Mesothelial cell of epicardium (in vitro differentiated cells): ENCODE measurements at regions not wholly inside any gene's neighbourhood (a gene's known extent, or its start where the extent isn't known, plus 50 kb on each side); places are given as distances from the start of the nearest gene placed in this dataset.
"Not testable (repeated sequence)": the region's sequence is repeated elsewhere in the genome, so short reads cannot be mapped to it uniquely, and the experiment has no call there.

Experiments
- DNase-seq, 2 experiments: peaks; one replicate each; pipeline ENCODE4 v3.0.0; 2021; ENCODE audit warnings: low spot score in 2 of 2; ENCODE audit not compliant: unreplicated experiment in 2 of 2
- H3K27ac Mint-ChIP-seq: 2 replicates; pipeline ENCODE4 v1.8.0; 2021; ENCODE audit warnings: mixed read lengths
- H3K27me3 Mint-ChIP-seq: 2 replicates; pipeline ENCODE4 v1.8.0; 2021; ENCODE audit warnings: low read depth, mixed read lengths
- H3K36me3 Mint-ChIP-seq: 2 replicates; pipeline ENCODE4 v1.8.0; 2021; ENCODE audit warnings: mixed read lengths
- H3K4me1 Mint-ChIP-seq: 2 replicates; pipeline ENCODE4 v1.8.0; 2021; ENCODE audit warnings: mixed read lengths
- H3K4me3 Mint-ChIP-seq: 2 replicates; pipeline ENCODE4 v1.8.0; 2021; ENCODE audit warnings: mild to moderate bottlenecking, moderate library complexity, mixed read lengths
- H3K9me3 Mint-ChIP-seq: 2 replicates; pipeline ENCODE4 v1.8.0; 2021; ENCODE audit warnings: mixed read lengths
- TF ChIP-seq, protein P1 (sequence below): fragments of 200-600 bp; sonication (generic); IDR thresholded peaks from one replicate; pipeline ENCODE4 v1.5.0; 2021; ENCODE audit warnings: antibody characterized with exemption; ENCODE audit not compliant: unreplicated experiment

DNA sequence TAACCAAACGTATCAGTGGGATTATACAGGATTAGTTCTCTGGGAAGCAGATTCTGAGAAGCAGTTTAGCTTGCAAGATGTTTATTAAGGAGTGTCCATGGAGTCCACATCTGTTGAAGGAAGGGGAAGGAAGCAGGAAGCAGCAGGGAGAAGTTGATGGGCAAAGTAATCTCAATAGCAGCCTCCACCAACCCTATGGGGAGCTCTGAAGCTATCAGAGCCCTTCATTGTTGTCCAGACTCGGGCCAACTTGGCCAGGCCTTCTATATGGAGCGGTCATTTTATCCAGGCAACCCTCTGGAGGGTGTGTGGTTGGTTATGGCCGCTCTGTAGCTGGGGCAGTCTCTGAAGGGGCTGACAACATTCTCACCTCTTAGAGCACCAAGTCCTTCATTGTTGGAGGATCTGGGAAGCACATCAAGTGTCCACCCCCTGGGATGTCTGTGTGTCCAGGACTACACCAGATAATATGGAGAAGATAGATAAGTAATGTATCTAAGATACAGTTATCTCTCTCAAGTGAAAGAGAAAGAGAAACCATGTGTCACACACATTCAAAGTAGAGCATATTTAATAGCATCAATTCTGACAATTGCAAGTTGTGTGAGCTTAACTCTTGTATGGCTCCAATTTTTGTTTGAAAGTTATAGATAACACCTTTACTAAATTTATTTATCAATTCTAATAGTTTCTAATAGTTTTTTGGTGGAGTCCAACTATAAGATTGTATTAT lies 101.7 kb upstream of the TRIM77 start:
- Mint-ChIP-seq H3K9me3 (peaks cover 5% of the 10 kb centered on the region), H3K27me3 (no peaks in the 10 kb centered on the region), H3K4me1 (peaks cover 3% of the 10 kb centered on the region), H3K27ac (no peak overlapping the region), H3K4me3 (no peak overlapping the region), H3K36me3 (peaks cover 4% of the 10 kb centered on the region)
- DNase-seq: no peak
- TF ChIP-seq, protein P1, sequence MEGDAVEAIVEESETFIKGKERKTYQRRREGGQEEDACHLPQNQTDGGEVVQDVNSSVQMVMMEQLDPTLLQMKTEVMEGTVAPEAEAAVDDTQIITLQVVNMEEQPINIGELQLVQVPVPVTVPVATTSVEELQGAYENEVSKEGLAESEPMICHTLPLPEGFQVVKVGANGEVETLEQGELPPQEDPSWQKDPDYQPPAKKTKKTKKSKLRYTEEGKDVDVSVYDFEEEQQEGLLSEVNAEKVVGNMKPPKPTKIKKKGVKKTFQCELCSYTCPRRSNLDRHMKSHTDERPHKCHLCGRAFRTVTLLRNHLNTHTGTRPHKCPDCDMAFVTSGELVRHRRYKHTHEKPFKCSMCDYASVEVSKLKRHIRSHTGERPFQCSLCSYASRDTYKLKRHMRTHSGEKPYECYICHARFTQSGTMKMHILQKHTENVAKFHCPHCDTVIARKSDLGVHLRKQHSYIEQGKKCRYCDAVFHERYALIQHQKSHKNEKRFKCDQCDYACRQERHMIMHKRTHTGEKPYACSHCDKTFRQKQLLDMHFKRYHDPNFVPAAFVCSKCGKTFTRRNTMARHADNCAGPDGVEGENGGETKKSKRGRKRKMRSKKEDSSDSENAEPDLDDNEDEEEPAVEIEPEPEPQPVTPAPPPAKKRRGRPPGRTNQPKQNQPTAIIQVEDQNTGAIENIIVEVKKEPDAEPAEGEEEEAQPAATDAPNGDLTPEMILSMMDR: no peak

- peaks cover 4% of the 10 kb centered on the region for H3K36me3 Mint-ChIP-seq
- TF ChIP-seq, protein P1: no peak
- peaks cover 5% of the 10 kb centered on the region for H3K9me3 Mint-ChIP-seq
- no peak for DNase-seq
- no peaks in the 10 kb centered on the region for H3K27me3 Mint-ChIP-seq
- H3K4me1 Mint-ChIP-seq: peaks cover 25% of the 10 kb centered on the region
- no peak overlapping the region for H3K4me3 Mint-ChIP-seq
- H3K27ac Mint-ChIP-seq: no peak overlapping the region
These were observed 98.0 kb upstream of the TRIM77 start for GRCh38 chr11:89612096-89612495.

DNA sequence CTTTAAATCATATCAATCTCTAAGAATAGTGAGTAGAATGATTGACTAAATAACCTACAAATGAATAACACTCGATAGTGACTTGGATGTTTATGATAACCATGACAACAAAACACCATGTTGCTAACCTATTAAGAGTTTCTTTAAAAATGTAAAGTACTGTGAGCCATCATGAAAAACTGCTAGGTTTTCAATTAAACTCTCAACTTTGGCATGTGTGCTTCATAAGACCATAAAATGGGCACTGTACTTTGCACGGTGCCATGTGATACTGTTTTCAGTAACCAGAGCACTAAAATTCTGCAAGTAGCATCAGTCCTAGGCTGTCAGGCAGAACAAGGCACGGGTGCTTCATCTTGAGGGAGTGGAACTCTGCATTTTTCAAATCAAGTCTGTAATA lies 96.2 kb upstream of the TRIM77 start:
- Mint-ChIP-seq H3K9me3 (peaks cover 5% of the 10 kb centered on the region), H3K4me1 (peaks cover 26% of the 10 kb centered on the region), H3K27me3 (no peaks in the 10 kb centered on the region), H3K27ac (no peak overlapping the region), H3K36me3 (peaks cover 4% of the 10 kb centered on the region), H3K4me3 (no peak overlapping the region)
- TF ChIP-seq, protein P1: no peak
- no peak for DNase-seq

GRCh38 chr11:89614428-89614827 lies 95.7 kb upstream of the TRIM77 start:
- H3K27ac Mint-ChIP-seq, H3K4me3 Mint-ChIP-seq, DNase-seq, H3K9me3 Mint-ChIP-seq, H3K36me3 Mint-ChIP-seq, H3K27me3 Mint-ChIP-seq: not testable (repeated sequence)
- peaks cover 26% of the 10 kb centered on the region for H3K4me1 Mint-ChIP-seq

GRCh38 chr11:89615642-89616041 lies 94.5 kb upstream of the TRIM77 start:
- H3K27me3 Mint-ChIP-seq, H3K4me3 Mint-ChIP-seq, H3K9me3 Mint-ChIP-seq, H3K27ac Mint-ChIP-seq, H3K36me3 Mint-ChIP-seq, DNase-seq: not testable (repeated sequence)
- H3K4me1 Mint-ChIP-seq: peaks cover 26% of the 10 kb centered on the region

- peaks cover 30% of the 10 kb centered on the region for H3K4me1 Mint-ChIP-seq
- not testable (repeated sequence) for H3K9me3 Mint-ChIP-seq, H3K36me3 Mint-ChIP-seq, H3K27ac Mint-ChIP-seq, DNase-seq, H3K27me3 Mint-ChIP-seq, H3K4me3 Mint-ChIP-seq
These were observed 93.9 kb upstream of the TRIM77 start for GRCh38 chr11:89616161-89616560.

- not testable (repeated sequence) for H3K9me3 Mint-ChIP-seq, DNase-seq, H3K27me3 Mint-ChIP-seq, H3K36me3 Mint-ChIP-seq, H3K4me3 Mint-ChIP-seq
- peak overlapping the region; percentile 89 for H3K27ac Mint-ChIP-seq
- peaks cover 30% of the 10 kb centered on the region for H3K4me1 Mint-ChIP-seq
- TF ChIP-seq, protein P1: peak; percentile 32
These were observed 93.0 kb upstream of the TRIM77 start for GRCh38 chr11:89616999-89617602.

DNA sequence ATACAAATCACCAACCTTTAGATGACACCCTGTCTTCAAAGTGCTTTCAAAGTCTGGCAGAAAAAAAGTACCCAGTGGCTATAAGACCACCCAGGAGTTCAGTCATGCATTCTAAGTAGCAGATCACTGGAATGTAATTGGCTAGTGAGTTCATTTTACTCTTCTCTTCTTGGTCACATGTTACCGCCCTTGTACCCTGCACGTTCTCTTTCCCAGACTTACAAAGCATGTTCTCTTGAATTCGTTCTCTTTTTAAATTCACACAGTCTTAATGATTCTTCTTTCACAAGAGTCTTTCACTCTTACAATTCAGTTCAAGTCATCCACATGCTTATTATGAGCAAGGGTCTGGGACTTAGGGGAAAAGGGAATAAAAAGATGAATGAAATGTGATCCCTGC lies 89.4 kb upstream of the TRIM77 start:
- not testable (repeated sequence) for H3K36me3 Mint-ChIP-seq, DNase-seq, H3K27ac Mint-ChIP-seq, H3K4me3 Mint-ChIP-seq, H3K27me3 Mint-ChIP-seq, H3K9me3 Mint-ChIP-seq
- H3K4me1 Mint-ChIP-seq: peaks cover 24% of the 10 kb centered on the region
